ENCODE measurements at regions not wholly inside any gene's neighbourhood (a gene's known extent, or its start where the extent isn't known, plus 50 kb on each side); places are given as distances from the start of the nearest gene placed in this dataset.
A peak's percentile ranks its signal among the peaks of the same experiment; 100 is the strongest.

DNA sequence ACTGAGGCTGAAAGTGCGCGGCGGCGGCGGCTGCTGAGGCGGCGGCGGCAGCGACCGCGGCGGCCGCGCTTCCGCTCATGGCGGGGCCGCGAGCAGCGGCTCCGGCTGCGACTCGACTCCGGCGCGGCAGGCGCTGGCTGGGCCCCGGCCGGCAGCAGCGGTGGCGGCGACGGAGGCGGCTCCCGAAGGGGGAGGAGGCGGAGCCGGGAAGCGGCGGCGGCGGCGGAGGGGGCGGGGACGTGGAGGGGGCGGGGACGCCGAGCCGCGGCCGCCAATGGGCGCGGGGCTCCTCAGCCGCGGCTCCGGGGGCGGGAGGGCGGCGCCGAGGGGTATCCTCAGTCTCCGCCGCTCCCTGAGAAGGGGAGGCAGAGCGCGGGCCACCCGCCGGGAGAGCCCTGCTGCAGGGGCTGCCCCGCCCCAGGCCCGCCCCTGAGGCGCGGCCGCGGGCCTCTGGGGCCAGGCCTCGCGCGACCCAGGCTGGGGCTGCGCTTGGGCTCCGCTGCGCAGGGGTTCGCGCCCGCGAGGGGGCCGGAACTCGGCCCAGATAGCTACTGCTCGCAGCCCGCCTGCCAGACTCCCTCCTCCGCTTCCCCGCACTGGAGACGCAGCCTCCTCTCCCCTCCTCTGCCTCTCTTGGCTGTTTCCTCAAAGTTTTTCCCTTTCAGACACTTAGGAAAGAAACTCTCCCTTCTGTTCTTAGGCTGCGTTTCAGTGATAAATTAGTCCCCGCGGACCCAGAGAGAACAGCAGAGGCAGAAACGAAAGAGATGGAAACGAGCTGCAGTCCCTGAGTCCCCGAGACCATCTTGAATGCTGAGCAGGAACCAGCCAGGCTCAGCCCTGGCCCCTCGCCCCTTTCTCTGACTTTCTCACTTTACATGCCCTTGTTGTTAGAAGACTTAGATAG, 85.0 kb upstream of the MELK start:
- DNase-seq (ENCODE audit: low spot score): peak; percentile 97
- TF ChIP-seq EZH2 (IDR thresholded peaks at IDR 0.05; ENCODE audit: borderline replicate concordance, low read depth, low read length, poor library complexity, severe bottlenecking): no peak
- TF ChIP-seq, protein P1, sequence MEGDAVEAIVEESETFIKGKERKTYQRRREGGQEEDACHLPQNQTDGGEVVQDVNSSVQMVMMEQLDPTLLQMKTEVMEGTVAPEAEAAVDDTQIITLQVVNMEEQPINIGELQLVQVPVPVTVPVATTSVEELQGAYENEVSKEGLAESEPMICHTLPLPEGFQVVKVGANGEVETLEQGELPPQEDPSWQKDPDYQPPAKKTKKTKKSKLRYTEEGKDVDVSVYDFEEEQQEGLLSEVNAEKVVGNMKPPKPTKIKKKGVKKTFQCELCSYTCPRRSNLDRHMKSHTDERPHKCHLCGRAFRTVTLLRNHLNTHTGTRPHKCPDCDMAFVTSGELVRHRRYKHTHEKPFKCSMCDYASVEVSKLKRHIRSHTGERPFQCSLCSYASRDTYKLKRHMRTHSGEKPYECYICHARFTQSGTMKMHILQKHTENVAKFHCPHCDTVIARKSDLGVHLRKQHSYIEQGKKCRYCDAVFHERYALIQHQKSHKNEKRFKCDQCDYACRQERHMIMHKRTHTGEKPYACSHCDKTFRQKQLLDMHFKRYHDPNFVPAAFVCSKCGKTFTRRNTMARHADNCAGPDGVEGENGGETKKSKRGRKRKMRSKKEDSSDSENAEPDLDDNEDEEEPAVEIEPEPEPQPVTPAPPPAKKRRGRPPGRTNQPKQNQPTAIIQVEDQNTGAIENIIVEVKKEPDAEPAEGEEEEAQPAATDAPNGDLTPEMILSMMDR (conservative IDR thresholded peaks at IDR 0.05; ENCODE audit: low read depth, low read length): no peak
- peak overlapping the region; percentile 86 for H3K27ac ChIP-seq (ENCODE audit: low read depth, low read length, poor library complexity, severe bottlenecking)
- BruUV-seq (replicated peaks): no TSS peak
- no peaks in the 10 kb centered on the region for H3K36me3 ChIP-seq (ENCODE audit: insufficient read depth, low read length, poor library complexity, severe bottlenecking)
- POLR2A ChIA-PET (ENCODE audit: low non-redundant PET): interaction anchor here (0.6 to 0.7 kb wide), 2 partner anchors 12 to 22 kb away, joined by 4 to 18 read pairs; no protein-coding TSS in a partner anchor
- H3K4me3 ChIP-seq (ENCODE audit: low read depth, low read length, poor library complexity, severe bottlenecking): peak overlapping the region; percentile 97
- H3K4me1 ChIP-seq (ENCODE audit: insufficient read depth, low read length, poor library complexity, severe bottlenecking): peaks cover 7% of the 10 kb centered on the region
- no peaks in the 10 kb centered on the region for H3K9me3 ChIP-seq (ENCODE audit: low read depth, low read length, poor library complexity, severe bottlenecking)
- no peaks in the 10 kb centered on the region for H3K27me3 ChIP-seq (replicated peaks; ENCODE audit: insufficient read depth, low read depth, low read length, poor library complexity)
- CTCF ChIA-PET: interaction anchor here (0.6 kb wide), 1 partner anchor 155 kb away, joined by 5 read pairs; no protein-coding TSS in a partner anchor
- intact Hi-C loops (cut with micrococcal nuclease; ENCODE audit: unreplicated experiment): no loop called here

DNA sequence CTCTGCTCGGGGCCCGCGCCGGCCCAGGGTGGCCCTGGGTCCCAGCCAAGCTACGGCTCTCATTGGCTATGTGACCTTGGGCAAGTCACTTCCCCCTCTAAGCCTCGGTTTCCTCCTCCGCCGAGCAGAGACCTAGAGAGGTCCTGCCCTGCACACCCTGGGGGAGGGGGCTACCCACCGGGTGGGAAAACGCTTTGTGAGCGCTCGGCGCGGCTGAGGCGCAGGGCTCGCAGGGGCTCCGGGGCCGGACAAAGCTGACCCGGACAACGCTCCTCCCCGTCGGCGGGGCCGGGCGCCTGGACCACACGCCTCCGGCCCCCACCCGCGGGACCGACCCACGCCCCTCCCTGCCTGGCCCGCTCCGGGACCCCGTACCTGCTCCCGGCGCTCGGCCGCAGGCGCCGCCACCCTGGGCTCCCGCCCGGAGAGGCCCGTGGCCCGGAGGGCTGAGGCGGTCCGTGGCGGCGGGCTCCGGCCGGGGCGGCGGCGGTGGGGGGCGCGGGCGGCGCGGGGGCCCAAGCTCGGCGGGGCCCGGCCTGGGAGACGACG, 85.7 kb upstream of the MELK start:
- TF ChIP-seq, protein P1 (conservative IDR thresholded peaks at IDR 0.05; ENCODE audit: low read depth, low read length): no peak
- TF ChIP-seq EZH2 (IDR thresholded peaks at IDR 0.05; ENCODE audit: borderline replicate concordance, low read depth, low read length, poor library complexity, severe bottlenecking): no peak
- intact Hi-C loops (cut with micrococcal nuclease; ENCODE audit: unreplicated experiment): no loop called here
- H3K9me3 ChIP-seq (ENCODE audit: low read depth, low read length, poor library complexity, severe bottlenecking): no peaks in the 10 kb centered on the region
- BruUV-seq (replicated peaks): no TSS peak
- CTCF ChIA-PET: no interaction called here
- peak; percentile 35 for DNase-seq (ENCODE audit: low spot score)
- no peaks in the 10 kb centered on the region for H3K36me3 ChIP-seq (ENCODE audit: insufficient read depth, low read length, poor library complexity, severe bottlenecking)
- H3K4me1 ChIP-seq (ENCODE audit: insufficient read depth, low read length, poor library complexity, severe bottlenecking): peaks cover 7% of the 10 kb centered on the region
- POLR2A ChIA-PET (ENCODE audit: low non-redundant PET): no interaction called here
- no peaks in the 10 kb centered on the region for H3K27me3 ChIP-seq (replicated peaks; ENCODE audit: insufficient read depth, low read depth, low read length, poor library complexity)
- H3K4me3 ChIP-seq (ENCODE audit: low read depth, low read length, poor library complexity, severe bottlenecking): peak overlapping the region; percentile 97
- peak overlapping the region; percentile 77 for H3K27ac ChIP-seq (ENCODE audit: low read depth, low read length, poor library complexity, severe bottlenecking)

DNA sequence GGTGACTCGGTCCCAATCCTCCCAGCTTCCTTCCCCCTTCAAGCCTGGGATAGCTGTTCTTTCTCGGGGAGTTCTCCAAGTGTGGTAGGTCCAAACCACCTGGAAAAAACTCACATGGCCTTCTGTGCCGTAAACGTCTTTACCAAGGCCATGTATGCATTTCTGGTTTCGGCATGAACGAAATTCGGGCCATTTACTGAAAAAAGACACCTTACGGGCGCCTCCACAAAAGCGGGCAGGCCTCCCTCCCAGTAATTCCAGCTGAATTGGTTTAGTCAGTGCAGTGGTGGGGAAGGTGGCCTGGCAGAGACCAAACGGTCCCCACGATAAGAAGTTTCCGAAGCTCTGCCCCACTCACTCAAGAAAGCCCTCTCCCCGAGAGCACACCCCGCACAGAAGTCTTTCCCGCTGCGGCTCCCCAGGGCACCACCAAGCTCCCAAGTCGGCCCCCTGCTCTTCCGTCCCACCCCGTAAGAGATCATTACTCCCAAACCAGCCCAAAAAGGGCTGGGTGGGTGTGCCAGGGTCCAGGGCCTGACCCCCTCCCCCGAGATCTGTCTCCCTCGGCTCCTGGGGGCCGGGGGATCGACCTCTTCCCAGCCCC, 86.3 kb upstream of the MELK start:
- intact Hi-C loops (cut with micrococcal nuclease; ENCODE audit: unreplicated experiment): no loop called here
- ChIA-PET POLR2A (ENCODE audit: low non-redundant PET) (no interaction called here), CTCF (no interaction called here)
- BruUV-seq (replicated peaks): no TSS peak
- DNase-seq (ENCODE audit: low spot score): peak; percentile 35
- H3K27me3 ChIP-seq (replicated peaks; ENCODE audit: insufficient read depth, low read depth, low read length, poor library complexity): no peaks in the 10 kb centered on the region
- no peaks in the 10 kb centered on the region for H3K36me3 ChIP-seq (ENCODE audit: insufficient read depth, low read length, poor library complexity, severe bottlenecking)
- peak overlapping the region; percentile 77 for H3K27ac ChIP-seq (ENCODE audit: low read depth, low read length, poor library complexity, severe bottlenecking)
- peak overlapping the region; percentile 97 for H3K4me3 ChIP-seq (ENCODE audit: low read depth, low read length, poor library complexity, severe bottlenecking)
- peaks cover 7% of the 10 kb centered on the region for H3K4me1 ChIP-seq (ENCODE audit: insufficient read depth, low read length, poor library complexity, severe bottlenecking)
- no peak for TF ChIP-seq EZH2 (IDR thresholded peaks at IDR 0.05; ENCODE audit: borderline replicate concordance, low read depth, low read length, poor library complexity, severe bottlenecking)
- TF ChIP-seq, protein P1 (conservative IDR thresholded peaks at IDR 0.05; ENCODE audit: low read depth, low read length): no peak
- no peaks in the 10 kb centered on the region for H3K9me3 ChIP-seq (ENCODE audit: low read depth, low read length, poor library complexity, severe bottlenecking)
